ENCODE measurements at regions not wholly inside any gene's neighbourhood (a gene's known extent, or its start where the extent isn't known, plus 50 kb on each side); places are given as distances from the start of the nearest gene placed in this dataset.

GRCh38 chr2:17133052-17133671, 385.1 kb downstream of the RAD51AP2 start:
- TF ChIP-seq FOS (IDR thresholded peaks at IDR 0.05; ENCODE audit: borderline replicate concordance, extremely low read depth, insufficient read length) (no peak), RFX5 (IDR thresholded peaks at IDR 0.05; ENCODE audit: low read depth, low read length) (no peak), POLR2AphosphoS5 (IDR thresholded peaks at IDR 0.05; ENCODE audit: low read length) (no peak), EZH2 (IDR thresholded peaks at IDR 0.05; ENCODE audit: borderline replicate concordance, control insufficient read depth, low read depth, low read length) (no peak), NRF1 (conservative IDR thresholded peaks at IDR 0.05; ENCODE audit: low read depth, low read length) (no peak), BACH1 (IDR thresholded peaks at IDR 0.05; ENCODE audit: borderline replicate concordance) (no peak)
